ENCODE measurements at regions not wholly inside any gene's neighbourhood (a gene's known extent, or its start where the extent isn't known, plus 50 kb on each side); places are given as distances from the start of the nearest gene placed in this dataset.

DNA sequence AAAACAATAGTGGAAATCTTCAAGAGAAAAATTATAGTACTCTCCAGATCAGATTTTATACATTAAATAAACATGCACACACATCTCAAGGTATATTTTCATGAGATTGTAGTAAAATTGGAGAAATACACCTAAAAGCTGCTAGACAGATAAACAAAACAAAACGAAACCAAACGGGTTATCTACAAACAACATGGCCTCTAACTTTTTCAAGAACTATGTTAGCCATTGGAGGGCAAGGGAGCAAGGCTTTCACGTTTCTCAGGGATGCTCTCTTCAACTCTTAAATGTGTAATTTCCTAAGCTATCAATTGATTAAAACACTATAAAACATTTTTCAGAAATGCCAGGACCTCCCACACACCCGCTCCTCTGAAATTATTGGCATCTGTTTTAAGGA lies 1262.4 kb upstream of the PCDH20 start:
- TF ChIP-seq ZNF70 (CRISPR knock-in tag; IDR thresholded peaks at IDR 0.05) (no peak), RARB (CRISPR knock-in tag; IDR thresholded peaks at IDR 0.05) (no peak)
- TF ChIP-seq, protein P1, sequence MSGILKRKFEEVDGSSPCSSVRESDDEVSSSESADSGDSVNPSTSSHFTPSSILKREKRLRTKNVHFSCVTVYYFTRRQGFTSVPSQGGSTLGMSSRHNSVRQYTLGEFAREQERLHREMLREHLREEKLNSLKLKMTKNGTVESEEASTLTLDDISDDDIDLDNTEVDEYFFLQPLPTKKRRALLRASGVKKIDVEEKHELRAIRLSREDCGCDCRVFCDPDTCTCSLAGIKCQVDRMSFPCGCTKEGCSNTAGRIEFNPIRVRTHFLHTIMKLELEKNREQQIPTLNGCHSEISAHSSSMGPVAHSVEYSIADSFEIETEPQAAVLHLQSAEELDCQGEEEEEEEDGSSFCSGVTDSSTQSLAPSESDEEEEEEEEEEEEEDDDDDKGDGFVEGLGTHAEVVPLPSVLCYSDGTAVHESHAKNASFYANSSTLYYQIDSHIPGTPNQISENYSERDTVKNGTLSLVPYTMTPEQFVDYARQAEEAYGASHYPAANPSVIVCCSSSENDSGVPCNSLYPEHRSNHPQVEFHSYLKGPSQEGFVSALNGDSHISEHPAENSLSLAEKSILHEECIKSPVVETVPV (CRISPR knock-in tag; IDR thresholded peaks at IDR 0.05), result no peak
- TF ChIP-seq, protein P2, sequence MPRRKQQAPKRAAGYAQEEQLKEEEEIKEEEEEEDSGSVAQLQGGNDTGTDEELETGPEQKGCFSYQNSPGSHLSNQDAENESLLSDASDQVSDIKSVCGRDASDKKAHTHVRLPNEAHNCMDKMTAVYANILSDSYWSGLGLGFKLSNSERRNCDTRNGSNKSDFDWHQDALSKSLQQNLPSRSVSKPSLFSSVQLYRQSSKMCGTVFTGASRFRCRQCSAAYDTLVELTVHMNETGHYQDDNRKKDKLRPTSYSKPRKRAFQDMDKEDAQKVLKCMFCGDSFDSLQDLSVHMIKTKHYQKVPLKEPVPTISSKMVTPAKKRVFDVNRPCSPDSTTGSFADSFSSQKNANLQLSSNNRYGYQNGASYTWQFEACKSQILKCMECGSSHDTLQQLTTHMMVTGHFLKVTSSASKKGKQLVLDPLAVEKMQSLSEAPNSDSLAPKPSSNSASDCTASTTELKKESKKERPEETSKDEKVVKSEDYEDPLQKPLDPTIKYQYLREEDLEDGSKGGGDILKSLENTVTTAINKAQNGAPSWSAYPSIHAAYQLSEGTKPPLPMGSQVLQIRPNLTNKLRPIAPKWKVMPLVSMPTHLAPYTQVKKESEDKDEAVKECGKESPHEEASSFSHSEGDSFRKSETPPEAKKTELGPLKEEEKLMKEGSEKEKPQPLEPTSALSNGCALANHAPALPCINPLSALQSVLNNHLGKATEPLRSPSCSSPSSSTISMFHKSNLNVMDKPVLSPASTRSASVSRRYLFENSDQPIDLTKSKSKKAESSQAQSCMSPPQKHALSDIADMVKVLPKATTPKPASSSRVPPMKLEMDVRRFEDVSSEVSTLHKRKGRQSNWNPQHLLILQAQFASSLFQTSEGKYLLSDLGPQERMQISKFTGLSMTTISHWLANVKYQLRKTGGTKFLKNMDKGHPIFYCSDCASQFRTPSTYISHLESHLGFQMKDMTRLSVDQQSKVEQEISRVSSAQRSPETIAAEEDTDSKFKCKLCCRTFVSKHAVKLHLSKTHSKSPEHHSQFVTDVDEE (CRISPR knock-in tag; IDR thresholded peaks at IDR 0.05), result no peak
- ATAC-seq, result no peak

GRCh38 chr13:62663767-62664166 lies 1248.1 kb upstream of the PCDH20 start:
- TF ChIP-seq OSR1 (CRISPR knock-in tag; IDR thresholded peaks at IDR 0.05), result no peak
- TF ChIP-seq ESRRG (CRISPR knock-in tag; IDR thresholded peaks at IDR 0.05), result no peak
- no peak for TF ChIP-seq CSDC2 (CRISPR knock-in tag; IDR thresholded peaks at IDR 0.05)
- TF ChIP-seq, protein P1 (CRISPR knock-in tag; IDR thresholded peaks at IDR 0.05), result no peak
- TF ChIP-seq PPARA (CRISPR knock-in tag; IDR thresholded peaks at IDR 0.05; ENCODE audit: borderline replicate concordance), result no peak
- no peak for TF ChIP-seq ZNF8 (CRISPR knock-in tag; IDR thresholded peaks at IDR 0.05)
- TF ChIP-seq ISL1 (CRISPR knock-in tag; IDR thresholded peaks at IDR 0.05), result no peak
- TF ChIP-seq ZC3H10 (CRISPR knock-in tag; IDR thresholded peaks at IDR 0.05), result no peak
- TF ChIP-seq ZFP30 (CRISPR knock-in tag; IDR thresholded peaks at IDR 0.05), result no peak
- TF ChIP-seq ZNF565 (CRISPR knock-in tag; conservative IDR thresholded peaks at IDR 0.05; ENCODE audit: low read depth), result no peak
- TF ChIP-seq, protein P3, sequence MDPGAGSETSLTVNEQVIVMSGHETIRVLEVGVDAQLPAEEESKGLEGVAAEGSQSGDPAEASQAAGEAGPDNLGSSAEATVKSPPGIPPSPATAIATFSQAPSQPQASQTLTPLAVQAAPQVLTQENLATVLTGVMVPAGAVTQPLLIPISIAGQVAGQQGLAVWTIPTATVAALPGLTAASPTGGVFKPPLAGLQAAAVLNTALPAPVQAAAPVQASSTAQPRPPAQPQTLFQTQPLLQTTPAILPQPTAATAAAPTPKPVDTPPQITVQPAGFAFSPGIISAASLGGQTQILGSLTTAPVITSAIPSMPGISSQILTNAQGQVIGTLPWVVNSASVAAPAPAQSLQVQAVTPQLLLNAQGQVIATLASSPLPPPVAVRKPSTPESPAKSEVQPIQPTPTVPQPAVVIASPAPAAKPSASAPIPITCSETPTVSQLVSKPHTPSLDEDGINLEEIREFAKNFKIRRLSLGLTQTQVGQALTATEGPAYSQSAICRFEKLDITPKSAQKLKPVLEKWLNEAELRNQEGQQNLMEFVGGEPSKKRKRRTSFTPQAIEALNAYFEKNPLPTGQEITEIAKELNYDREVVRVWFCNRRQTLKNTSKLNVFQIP (CRISPR knock-in tag; IDR thresholded peaks at IDR 0.05; ENCODE audit: borderline replicate concordance, low read depth), result no peak
- TF ChIP-seq SNAI2 (CRISPR knock-in tag; IDR thresholded peaks at IDR 0.05), result no peak
- TF ChIP-seq TCF4 (CRISPR knock-in tag; IDR thresholded peaks at IDR 0.05; ENCODE audit: borderline replicate concordance), result no peak
- no peak for TF ChIP-seq GLIS3 (CRISPR knock-in tag; IDR thresholded peaks at IDR 0.05)
- TF ChIP-seq RARB (CRISPR knock-in tag; IDR thresholded peaks at IDR 0.05), result no peak
- TF ChIP-seq TOX (CRISPR knock-in tag; IDR thresholded peaks at IDR 0.05; ENCODE audit: borderline replicate concordance), result no peak
- TF ChIP-seq, protein P2 (CRISPR knock-in tag; IDR thresholded peaks at IDR 0.05), result no peak
- no peak for ATAC-seq

GRCh38 chr13:62659365-62659764 lies 1243.7 kb upstream of the PCDH20 start:
- ATAC-seq, result no peak
- TF ChIP-seq ESRRG (CRISPR knock-in tag; IDR thresholded peaks at IDR 0.05) (no peak), RARB (CRISPR knock-in tag; IDR thresholded peaks at IDR 0.05) (no peak), GLIS3 (CRISPR knock-in tag; IDR thresholded peaks at IDR 0.05) (no peak), OSR1 (CRISPR knock-in tag; IDR thresholded peaks at IDR 0.05) (no peak), ISL1 (CRISPR knock-in tag; IDR thresholded peaks at IDR 0.05) (no peak), SNAI2 (CRISPR knock-in tag; IDR thresholded peaks at IDR 0.05) (no peak), ZNF8 (CRISPR knock-in tag; IDR thresholded peaks at IDR 0.05) (no peak)
- TF ChIP-seq, protein P2 (CRISPR knock-in tag; IDR thresholded peaks at IDR 0.05), result no peak
- TF ChIP-seq, protein P3 (CRISPR knock-in tag; IDR thresholded peaks at IDR 0.05; ENCODE audit: borderline replicate concordance, low read depth), result no peak
- TF ChIP-seq, protein P4, sequence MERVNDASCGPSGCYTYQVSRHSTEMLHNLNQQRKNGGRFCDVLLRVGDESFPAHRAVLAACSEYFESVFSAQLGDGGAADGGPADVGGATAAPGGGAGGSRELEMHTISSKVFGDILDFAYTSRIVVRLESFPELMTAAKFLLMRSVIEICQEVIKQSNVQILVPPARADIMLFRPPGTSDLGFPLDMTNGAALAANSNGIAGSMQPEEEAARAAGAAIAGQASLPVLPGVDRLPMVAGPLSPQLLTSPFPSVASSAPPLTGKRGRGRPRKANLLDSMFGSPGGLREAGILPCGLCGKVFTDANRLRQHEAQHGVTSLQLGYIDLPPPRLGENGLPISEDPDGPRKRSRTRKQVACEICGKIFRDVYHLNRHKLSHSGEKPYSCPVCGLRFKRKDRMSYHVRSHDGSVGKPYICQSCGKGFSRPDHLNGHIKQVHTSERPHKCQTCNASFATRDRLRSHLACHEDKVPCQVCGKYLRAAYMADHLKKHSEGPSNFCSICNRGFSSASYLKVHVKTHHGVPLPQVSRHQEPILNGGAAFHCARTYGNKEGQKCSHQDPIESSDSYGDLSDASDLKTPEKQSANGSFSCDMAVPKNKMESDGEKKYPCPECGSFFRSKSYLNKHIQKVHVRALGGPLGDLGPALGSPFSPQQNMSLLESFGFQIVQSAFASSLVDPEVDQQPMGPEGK (CRISPR knock-in tag; IDR thresholded peaks at IDR 0.05; ENCODE audit: borderline replicate concordance), result no peak
